ENCODE measurements at regions not wholly inside any gene's neighbourhood (a gene's known extent, or its start where the extent isn't known, plus 50 kb on each side); places are given as distances from the start of the nearest gene placed in this dataset.
A peak's percentile ranks its signal among the peaks of the same experiment; 100 is the strongest.
"Not testable (repeated sequence)": the region's sequence is repeated elsewhere in the genome, so short reads cannot be mapped to it uniquely, and the experiment has no call there.

DNA sequence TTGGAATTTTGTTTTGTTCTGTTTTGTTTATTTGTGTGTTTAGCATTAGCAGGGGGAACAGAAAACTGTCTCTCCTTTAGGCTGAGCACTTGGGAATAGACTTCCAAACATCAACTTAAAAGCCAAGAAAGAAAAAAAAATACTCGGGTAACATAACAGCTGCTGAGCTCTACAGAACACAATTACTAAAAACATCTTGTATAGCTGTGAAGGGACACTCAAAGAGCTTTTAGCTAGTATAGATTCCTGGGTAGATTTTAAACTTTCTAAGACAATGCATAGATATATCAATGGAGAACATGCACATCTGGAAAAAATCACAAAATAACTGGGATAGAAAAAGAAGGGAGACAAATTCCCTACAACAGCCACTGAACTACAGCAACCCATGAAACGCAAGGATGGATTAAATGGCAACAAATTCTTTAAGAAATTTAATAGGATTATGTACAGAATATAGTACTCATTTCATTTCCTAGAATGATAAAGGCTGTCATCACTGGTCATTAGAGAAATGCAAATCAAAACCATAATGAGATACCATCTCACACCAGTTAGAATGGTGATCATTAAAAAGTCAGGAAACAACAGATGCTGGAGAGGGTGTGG lies 174.3 kb upstream of the KRR1 start:
- intact Hi-C loops (cut with DNase I) = no loop called here
- no peaks in the 10 kb centered on the region for H3K36me3 ChIP-seq

DNA sequence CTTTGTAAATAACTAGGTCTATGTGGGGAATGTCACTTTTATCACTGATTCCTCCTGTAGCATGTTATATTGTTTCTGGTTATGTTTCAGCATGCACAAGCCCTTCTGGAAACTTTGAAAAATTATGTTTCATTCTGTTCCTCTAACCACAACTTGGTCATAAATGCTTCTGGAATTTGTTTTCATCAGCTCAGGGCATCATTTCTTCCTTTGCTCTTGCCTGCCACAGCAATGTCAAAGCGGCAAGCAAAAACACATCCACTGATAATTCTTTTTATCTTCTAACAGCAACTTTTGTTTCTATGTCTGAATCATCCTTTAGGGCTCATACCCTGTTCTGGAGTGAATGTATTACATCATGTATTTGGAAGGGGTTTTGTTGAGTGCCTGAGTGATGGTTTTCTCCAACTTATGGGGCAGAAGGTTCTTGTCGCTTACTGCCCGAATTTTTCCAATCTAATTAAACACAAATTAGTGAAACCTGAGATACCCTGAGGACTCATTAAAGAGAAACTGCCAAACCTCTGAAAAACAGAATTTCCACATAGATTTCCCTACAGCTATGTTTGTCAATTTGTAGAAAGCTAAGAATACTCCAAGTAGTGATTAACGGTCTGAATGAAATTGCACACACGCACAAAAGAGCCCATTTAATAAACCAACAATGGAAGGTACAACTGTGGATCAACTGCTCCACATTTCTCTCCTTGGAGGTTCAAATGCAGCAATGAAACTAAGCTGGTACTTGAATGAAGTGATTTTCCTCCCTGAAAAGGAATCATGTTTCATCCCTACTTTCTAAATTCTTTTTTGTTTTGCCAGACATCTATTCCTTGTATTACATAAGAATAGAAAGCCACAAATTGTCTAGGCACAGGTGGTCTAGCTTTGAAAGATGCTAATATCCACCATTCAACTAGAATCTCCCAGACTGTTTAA lies 173.5 kb upstream of the KRR1 start:
- 82 to 93% (median 87%) methylated on average over 5 of the region's 5 CpGs for WGBS, 4 donors
- peaks cover 0 to 9% (median 0%) of the 10 kb centered on the region in 12 donors for H3K4me1 ChIP-seq
- TF ChIP-seq POLR2A (IDR thresholded peaks at IDR 0.05) = no peak
- TF ChIP-seq, protein P1, sequence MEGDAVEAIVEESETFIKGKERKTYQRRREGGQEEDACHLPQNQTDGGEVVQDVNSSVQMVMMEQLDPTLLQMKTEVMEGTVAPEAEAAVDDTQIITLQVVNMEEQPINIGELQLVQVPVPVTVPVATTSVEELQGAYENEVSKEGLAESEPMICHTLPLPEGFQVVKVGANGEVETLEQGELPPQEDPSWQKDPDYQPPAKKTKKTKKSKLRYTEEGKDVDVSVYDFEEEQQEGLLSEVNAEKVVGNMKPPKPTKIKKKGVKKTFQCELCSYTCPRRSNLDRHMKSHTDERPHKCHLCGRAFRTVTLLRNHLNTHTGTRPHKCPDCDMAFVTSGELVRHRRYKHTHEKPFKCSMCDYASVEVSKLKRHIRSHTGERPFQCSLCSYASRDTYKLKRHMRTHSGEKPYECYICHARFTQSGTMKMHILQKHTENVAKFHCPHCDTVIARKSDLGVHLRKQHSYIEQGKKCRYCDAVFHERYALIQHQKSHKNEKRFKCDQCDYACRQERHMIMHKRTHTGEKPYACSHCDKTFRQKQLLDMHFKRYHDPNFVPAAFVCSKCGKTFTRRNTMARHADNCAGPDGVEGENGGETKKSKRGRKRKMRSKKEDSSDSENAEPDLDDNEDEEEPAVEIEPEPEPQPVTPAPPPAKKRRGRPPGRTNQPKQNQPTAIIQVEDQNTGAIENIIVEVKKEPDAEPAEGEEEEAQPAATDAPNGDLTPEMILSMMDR (IDR thresholded peaks at IDR 0.05) = no peak
- no peak overlapping the region for H3K4me3 ChIP-seq
- DNase-seq (no peak), ATAC-seq (no peak)
- H3K36me3 ChIP-seq = no peaks in the 10 kb centered on the region
- H3K27me3 ChIP-seq = no peaks in the 10 kb centered on the region
- H3K27ac ChIP-seq = peak overlapping the region in 4 of 12 donors; percentile 4 to 21 (median 16)
- intact Hi-C loops (cut with DNase I) = no loop called here
- H3K9me3 ChIP-seq = no peaks in the 10 kb centered on the region

More for the DNA sequence above, 174.3 kb upstream of the KRR1 start:
- ATAC-seq = no peak
- H3K4me1 ChIP-seq = peaks cover 0 to 9% (median 0%) of the 10 kb centered on the region in 12 donors
- no peak for DNase-seq
- H3K4me3 ChIP-seq = no peak overlapping the region
- WGBS, 4 donors = 71 to 81% (median 75%) methylated on average over 2 of the region's 2 CpGs
- peak overlapping the region in 1 of 12 donors; percentile 21 for H3K27ac ChIP-seq
- H3K9me3 ChIP-seq = no peaks in the 10 kb centered on the region
- no peaks in the 10 kb centered on the region for H3K27me3 ChIP-seq
- TF ChIP-seq, protein P1 (IDR thresholded peaks at IDR 0.05) = no peak
- TF ChIP-seq POLR2A (IDR thresholded peaks at IDR 0.05) = no peak

DNA sequence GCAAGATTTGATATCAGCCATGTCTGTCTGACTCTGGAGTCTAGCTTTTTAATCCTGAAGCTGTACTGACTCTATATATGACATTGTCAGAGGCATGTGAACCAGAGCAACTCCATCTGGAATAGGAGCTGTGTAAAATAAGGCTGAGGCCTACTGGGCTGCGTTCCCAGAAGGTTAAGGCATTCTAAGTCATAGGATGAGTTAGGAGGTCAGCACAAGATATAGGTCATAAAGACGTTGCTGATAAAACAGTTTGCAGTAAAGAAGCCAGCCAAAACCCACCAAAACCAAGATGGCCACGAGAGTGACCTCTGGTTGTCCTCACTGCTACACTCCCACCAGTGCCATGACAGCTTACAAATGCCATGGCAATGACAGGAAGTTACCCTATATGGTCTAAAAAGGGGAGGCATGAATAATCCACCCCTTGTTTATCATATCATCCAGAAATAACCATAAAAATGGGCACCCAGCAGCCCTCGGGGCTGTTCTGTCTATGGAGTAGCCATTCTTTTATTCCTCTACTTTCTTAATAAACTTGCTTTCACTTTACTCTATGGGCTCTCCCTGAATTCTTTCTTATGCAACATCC lies 172.7 kb upstream of the KRR1 start:
- peak overlapping the region in 4 of 12 donors; percentile 4 to 21 (median 16) for H3K27ac ChIP-seq
- DNase-seq; H3K27me3 ChIP-seq; H3K9me3 ChIP-seq; intact Hi-C loops (cut with DNase I); H3K36me3 ChIP-seq; H3K4me1 ChIP-seq; H3K4me3 ChIP-seq; ATAC-seq: not testable (repeated sequence)
- 68 to 72% (median 70%) methylated on average over 4 of the region's 4 CpGs for WGBS, 4 donors

DNA sequence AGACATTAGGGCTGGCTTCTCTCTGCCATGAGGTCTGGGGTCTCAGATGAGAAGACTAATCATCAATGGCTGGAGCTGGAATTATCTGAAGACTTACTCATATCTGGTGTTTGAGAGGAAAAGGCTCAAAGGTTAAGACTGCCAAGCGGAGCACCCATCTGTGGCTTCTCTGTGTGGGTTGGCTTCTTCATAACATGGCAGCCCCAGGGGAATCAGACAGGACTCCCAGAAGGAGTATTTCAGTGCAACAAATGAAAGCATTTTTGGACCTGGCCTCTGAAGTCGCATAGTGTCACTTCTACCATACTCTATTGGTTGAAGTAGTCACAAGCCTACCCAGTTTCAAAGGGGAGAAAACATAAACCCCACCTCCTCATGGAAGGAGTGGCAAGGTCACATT lies 171.8 kb upstream of the KRR1 start:
- H3K36me3 ChIP-seq = no peaks in the 10 kb centered on the region
- intact Hi-C loops (cut with DNase I) = no loop called here
- peaks cover 0 to 9% (median 0%) of the 10 kb centered on the region in 12 donors for H3K4me1 ChIP-seq
- DNase-seq = no peak
- no peak for ATAC-seq
- TF ChIP-seq POLR2A (IDR thresholded peaks at IDR 0.05) = no peak
- TF ChIP-seq, protein P1 (IDR thresholded peaks at IDR 0.05) = no peak
- H3K4me3 ChIP-seq = no peak overlapping the region
- no peaks in the 10 kb centered on the region for H3K27me3 ChIP-seq
- H3K27ac ChIP-seq = no peak overlapping the region
- WGBS, 4 donors = 95 to 100% (median 96%) methylated on average over 2 of the region's 2 CpGs
- no peaks in the 10 kb centered on the region for H3K9me3 ChIP-seq

Data from heart left ventricle (tissue), 16 donors.